ENCODE measurements at regions not wholly inside any gene's neighbourhood (a gene's known extent, or its start where the extent isn't known, plus 50 kb on each side); places are given as distances from the start of the nearest gene placed in this dataset.

DNA sequence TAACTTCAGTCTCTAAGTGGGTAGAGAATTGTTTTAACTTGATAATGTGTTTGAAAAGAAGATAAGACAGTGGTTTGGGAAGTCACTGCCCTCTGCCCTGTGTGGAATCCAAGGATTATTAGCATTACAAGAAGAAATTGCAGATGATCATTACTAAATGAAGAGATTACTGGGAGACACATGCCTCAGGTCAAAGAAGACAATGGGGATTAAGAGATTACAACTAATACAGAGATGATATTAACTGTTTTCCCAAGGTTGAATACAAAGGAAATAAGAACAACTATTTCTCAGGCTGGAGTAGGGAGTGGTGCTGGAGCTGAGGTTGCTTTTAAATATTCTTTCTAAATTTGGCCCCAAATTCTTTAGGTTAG lies 166.0 kb downstream of the TRMT11 start:
- no peak for DNase-seq

DNA sequence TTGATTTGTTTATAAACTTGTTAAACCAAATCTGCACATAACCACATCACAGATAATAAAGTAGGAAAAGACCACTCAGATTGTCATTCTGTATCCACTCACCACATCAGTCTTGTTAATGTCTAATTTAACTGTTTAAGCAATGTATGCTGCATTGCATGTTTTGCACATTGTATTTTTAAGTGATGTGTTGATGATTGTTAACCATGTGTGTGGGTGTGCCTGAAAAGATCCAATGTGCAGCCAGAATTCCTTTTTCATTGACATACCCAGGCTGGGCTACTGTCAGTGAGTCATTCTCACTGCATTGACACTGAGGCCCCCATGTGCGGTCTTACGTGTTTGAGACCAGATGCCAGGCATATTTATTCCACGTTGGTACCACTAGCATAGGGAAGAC lies 167.3 kb downstream of the TRMT11 start:
- DNase-seq = no peak

DNA sequence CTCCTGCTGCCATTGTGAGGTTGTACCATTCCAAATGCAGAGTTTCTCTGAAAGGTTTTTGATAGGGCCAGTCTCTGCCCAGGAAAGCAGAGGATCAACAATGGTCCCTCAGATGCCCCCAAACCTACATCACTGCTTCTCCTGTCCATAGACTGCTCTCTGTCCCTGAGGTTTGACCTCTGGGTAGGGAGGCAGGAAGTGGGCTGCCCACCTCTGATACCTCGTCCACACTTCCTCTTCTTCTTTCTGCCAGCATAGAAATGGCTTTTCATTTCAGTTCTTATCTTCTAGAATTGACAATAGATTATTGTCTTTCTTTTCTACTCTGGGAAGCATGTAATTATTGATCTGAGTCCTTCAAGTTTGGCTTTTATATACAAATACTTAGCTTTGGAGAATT lies 170.6 kb downstream of the TRMT11 start:
- no peak for DNase-seq

- DNase-seq = no peak
These were observed 172.2 kb upstream of the CENPW start for GRCh38 chr6:126167726-126168125.

GRCh38 chr6:126170433-126170832 lies 169.5 kb upstream of the CENPW start:
- DNase-seq = no peak

DNA sequence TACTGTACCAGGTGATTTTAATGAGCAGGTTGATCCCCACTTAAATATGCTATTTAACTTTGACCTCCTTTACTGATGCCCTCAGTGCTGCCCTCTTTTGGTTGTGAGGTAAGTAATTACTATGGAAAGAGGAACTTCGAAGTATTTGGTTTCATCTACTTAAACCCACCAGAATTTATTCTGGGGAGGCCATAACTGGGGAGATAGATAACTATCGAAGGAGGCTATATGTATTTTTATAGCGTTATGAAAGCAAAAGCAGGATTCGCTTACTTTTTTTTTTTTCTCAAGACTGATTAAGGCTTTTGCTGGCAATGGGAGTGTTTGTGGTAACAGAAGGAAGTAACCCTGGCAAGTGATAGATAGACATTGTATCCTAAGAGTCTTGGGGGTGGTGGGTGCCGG lies 168.9 kb upstream of the CENPW start:
- DNase-seq = peak; percentile 9

DNA sequence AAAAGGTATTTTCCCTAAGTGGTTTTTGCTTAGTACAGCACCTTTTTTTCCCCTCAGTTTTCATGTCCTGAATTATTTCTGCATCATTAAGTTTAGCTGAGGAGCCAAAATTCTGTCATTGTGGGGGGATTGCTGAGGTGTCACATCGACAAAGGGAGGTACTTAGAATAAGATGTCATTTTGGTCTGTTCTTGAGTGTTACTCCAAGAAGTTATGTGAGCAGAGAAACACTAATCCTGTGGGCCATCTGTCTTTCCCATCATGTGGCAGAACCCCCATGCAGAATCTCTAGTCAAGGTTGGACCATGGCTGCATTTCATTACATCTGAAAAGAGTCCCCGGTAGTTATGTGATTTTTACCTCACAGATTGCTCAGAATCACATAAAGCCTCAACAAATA lies 167.8 kb upstream of the CENPW start:
- DNase-seq = no peak

GRCh38 chr6:126173265-126173664 lies 166.7 kb upstream of the CENPW start:
- DNase-seq = no peak

DNA sequence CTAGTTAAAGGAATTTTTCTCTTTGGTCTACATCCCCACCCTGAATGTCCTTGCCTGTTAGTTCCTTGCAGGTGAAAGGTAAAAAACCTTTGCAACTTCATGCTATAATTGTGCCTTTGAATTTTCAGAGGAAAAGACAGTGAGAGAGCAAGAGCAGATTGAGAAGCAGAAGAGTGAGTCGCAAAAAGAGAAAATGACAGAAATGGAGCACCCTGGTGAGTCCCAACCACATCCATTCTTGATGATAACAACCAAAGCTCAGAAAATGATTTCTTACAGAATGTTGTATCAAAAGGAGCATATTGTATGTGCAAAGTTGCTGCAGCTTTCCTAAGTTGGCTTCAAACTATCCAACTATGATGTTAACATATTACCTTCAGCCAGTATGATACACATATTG lies 165.2 kb upstream of the CENPW start:
- DNase-seq = no peak

DNA sequence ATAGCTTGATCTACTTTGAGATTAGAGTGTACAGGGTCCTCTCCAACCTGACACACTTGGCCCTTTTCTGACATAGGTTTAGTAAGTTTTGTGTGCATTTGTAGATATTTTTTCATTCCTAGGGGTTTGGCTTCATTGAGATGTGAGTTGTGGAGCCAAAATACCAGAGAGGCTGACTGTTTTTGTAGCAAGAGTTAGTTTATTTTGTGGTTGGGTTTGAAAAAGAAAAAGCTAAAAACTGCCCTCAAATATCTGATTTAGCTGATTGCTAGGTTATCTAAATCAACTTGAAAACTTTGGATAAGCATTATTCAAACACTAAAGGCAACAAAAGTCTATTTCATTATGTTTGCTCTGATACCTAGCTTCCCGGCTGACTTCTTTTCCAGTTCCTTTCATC lies 164.7 kb upstream of the CENPW start:
- no peak for DNase-seq

- DNase-seq = peak; percentile 7
These were observed 163.6 kb upstream of the CENPW start for GRCh38 chr6:126176282-126176681.

GRCh38 chr6:126180585-126180984 lies 159.3 kb upstream of the CENPW start:
- DNase-seq = no peak

GRCh38 chr6:126181173-126181741 lies 158.7 kb upstream of the CENPW start:
- DNase-seq = no peak

DNA sequence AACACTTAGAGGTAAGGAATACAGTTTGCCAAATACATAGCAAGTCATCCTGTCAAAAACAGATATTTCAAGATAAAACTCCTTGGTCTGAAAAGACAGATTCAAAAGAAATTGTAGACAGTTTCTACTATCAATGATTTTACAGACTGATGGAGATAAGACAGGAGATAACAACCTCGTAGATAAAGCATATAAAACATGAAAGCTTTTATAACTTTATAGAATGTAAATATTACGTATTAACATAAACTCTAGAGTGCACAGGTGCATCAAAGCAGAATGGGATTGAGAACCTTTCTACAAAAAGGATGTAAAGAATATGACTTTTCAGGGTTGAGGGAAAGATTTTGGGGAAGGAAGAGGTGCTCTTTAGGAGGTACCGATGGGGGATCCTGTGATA lies 158.0 kb upstream of the CENPW start:
- no peak for DNase-seq

DNA sequence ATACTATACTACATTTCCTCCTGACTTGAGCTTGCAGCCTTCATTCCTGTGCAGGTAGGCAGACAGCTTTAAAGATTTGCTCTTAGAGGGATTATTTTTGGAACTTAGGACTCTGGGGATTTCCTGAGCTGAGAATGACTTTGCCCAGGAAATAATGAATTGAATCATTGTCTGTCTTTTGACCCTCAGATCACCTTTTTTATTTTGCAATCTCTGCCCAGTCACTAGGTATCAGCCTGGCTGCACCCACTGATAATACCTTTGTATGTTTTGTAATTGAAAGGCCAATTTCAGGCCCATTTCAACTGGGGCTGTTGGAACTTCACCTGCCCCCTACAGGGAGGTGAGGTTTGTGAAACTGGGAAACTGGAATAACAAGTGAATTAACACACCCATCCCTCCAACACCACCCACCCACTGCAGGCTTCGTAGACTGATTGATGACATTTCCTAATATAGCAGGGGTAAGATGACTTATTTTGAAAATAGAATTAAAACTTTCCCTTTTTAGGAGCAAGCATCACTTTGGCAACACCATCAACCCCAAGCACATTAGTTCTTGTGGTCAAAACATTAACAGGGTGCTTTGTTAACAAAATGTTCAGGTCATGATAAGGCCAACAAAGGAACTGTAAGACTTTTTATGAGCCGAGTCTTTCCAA lies 157.1 kb upstream of the CENPW start:
- no peak for DNase-seq

DNA sequence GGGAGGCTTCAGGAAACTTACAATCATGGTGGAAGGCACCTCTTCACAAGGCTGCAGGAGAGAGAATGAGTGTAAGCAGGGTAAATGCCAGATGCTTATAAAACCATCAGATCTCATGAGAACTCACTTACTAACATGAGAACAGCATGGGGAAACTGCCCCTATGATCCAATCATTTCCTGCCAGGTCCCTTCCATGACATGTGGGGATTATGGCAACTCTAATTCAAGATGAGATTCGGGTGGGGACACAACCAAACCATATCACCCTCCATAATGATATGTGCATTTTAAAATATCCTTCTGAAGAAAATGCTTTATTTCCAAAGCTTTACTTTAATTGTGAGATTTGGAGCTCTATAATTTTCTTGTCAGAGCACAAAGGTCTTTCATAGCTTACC lies 154.1 kb upstream of the CENPW start:
- no peak for DNase-seq

DNA sequence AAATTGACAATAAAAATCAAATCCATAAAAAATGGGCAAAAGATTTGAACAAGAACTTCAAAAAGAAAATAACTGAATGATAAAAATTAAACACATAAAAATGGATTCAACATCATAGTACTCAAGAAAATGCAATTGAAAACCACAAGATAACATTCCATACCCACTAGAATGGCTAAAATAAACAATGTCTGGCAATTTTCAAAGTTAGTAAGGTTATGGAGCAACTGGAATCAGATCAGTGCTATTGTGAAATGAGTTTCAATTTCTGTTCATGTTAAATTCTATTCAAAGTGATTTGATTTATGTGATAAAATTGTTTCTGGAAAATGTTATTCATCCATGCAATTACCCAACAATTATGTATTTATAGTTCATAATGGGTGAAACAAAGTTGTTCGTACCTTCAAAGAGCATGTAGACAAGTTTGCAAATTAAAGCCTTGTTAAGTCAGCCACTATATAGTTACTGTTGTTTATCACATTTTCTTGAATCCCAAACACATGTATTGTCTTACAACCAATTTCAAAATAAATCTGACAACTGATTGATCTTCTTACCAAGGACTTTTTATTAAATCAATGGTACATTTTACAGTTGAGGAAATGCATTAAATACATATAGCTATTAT lies 151.5 kb upstream of the CENPW start:
- no peak for DNase-seq

DNA sequence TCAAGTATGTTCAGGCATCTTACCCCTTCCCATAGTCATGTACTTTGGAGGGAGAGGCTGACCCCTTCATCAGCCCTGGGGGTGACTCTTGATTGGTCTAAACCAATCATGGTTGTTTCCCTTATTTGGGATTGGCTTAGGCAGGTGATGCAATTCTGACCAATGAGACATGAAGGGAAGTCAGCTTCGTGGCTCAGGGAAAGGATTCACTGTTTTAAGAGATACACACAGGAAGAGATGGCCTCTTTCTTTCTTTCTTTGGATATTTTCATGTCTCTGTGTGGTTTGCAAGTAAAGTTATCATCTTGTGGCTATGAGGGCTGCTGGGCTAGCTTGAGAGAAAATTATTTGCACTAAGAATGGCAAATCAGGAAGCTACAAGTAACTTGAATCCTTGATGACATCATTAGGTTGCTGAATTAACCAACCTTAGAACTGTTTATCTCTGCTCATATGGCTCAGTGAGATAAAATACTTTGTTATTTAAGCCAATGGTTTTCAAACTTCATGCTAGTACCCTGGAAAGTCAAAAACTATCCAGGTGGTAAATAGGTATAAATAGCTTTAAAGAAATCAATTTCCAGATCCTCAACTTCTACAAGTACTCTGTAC lies 144.2 kb upstream of the CENPW start:
- DNase-seq = no peak

DNA sequence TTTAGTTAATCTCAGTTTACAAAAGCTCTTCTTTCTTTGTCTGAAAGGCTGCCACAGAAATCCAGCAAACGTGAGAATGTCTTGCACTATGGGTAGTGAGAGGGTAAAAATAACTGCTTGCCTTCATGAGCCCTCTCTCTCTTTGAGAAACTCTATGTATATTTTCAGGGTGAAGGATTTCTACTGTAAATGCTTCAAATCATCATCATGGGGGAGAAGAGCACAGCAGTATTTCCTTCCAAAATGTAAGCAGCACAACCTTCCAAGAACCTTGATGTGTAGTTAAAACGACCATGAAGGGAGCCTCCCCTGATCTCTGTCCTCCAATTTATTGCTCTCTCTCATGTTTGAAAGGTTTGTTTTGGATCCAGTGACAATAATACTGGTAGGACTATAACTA lies 141.3 kb upstream of the CENPW start:
- no peak for DNase-seq

DNA sequence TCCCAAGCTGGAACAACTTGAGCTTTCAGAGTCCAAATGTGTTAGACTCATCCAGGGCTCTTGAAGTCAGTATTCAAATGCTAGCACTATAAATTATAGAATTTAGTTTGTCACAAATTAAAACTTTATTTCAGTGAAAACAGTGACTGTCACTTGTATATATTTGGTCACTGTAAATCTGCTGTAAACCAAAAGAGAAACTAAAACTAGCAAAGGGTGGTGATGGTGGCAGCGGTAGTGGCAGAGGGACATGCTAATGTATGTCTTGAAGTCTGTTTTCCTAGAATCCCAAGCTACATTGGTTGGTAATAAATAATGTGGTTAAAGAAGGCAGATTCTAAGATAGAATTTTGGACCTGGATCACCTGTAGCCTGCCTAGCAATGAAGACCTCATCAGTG lies 140.4 kb upstream of the CENPW start:
- DNase-seq = no peak

- no peak for DNase-seq
These were observed 137.2 kb upstream of the CENPW start for GRCh38 chr6:126202707-126203106.

DNA sequence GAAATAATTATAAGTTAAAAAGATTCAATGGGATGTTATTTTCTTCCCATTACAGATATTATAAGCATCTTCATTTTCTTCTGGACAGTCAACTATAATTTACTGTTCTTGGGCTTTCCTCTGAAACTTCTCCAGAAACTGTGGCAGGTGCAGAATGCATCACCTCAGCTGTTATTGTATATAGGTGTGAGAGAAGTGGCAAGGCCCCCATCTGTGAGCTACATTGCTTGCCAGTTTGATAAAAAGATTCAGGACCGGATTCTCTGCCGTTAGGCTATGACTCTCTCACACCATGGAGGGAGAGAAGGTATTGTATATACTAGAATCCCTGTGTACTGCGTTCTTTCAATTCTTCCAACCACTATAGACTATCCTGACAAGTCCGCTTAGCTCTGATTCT lies 135.8 kb upstream of the CENPW start:
- no peak for DNase-seq

GRCh38 chr6:126204598-126204997 lies 135.3 kb upstream of the CENPW start:
- DNase-seq = no peak

GRCh38 chr6:126206504-126207246 lies 133.2 kb upstream of the CENPW start:
- no peak for DNase-seq
